ENCODE measurements at regions not wholly inside any gene's neighbourhood (a gene's known extent, or its start where the extent isn't known, plus 50 kb on each side); places are given as distances from the start of the nearest gene placed in this dataset.
A peak's percentile ranks its signal among the peaks of the same experiment; 100 is the strongest.

DNA sequence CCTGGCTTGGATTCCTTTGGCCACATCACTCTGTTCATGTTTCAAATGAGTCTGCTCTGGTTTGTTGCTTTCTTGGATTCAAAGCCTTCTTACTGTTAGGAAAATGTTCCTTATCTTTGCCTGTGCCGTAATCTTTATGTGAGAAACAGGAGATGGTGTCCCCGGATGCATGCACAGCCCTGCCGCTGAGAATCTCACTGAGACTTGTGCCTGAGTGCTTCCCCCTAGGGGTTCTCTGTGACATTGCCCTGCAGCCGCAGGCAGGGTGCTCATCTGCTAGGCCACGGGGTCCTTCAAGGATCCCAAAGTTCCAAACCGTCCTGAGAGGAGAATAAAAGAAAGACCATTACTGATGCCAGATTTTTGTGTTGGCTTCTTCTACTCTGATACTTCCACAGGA lies 81.4 kb upstream of the ANKRD55 start:
- ChIA-PET CTCF (no interaction called here), POLR2A (interaction anchor here (1.5 kb wide), 1 partner anchor 13 kb away, joined by 5 read pairs; no protein-coding TSS in a partner anchor)
- H3K4me1 ChIP-seq (ENCODE audit: insufficient read depth, low read length), result peaks cover 12% of the 10 kb centered on the region
- H3K9me3 Mint-ChIP-seq, result no peaks in the 10 kb centered on the region
- no peaks in the 10 kb centered on the region for H3K9me3 ChIP-seq (ENCODE audit: control insufficient read depth in 1 of 2, insufficient read depth in 1 of 2, low read length in 2 of 2)
- no peaks in the 10 kb centered on the region for H3K36me3 Mint-ChIP-seq (ENCODE audit: low read depth)
- no peak overlapping the region for H3K4me3 ChIP-seq (ENCODE audit: low read length)
- DNase-seq (peak in 8 of 14 experiments; percentile 15 to 67 (median 38)), ATAC-seq (ENCODE audit: poor library complexity) (peak; percentile 44)
- TF ChIP-seq, protein P1, sequence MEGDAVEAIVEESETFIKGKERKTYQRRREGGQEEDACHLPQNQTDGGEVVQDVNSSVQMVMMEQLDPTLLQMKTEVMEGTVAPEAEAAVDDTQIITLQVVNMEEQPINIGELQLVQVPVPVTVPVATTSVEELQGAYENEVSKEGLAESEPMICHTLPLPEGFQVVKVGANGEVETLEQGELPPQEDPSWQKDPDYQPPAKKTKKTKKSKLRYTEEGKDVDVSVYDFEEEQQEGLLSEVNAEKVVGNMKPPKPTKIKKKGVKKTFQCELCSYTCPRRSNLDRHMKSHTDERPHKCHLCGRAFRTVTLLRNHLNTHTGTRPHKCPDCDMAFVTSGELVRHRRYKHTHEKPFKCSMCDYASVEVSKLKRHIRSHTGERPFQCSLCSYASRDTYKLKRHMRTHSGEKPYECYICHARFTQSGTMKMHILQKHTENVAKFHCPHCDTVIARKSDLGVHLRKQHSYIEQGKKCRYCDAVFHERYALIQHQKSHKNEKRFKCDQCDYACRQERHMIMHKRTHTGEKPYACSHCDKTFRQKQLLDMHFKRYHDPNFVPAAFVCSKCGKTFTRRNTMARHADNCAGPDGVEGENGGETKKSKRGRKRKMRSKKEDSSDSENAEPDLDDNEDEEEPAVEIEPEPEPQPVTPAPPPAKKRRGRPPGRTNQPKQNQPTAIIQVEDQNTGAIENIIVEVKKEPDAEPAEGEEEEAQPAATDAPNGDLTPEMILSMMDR (IDR thresholded peaks at IDR 0.05), result peak; percentile 27
- H3K27ac ChIP-seq (ENCODE audit: low read depth in 1 of 2, low read length in 2 of 2), result no peak overlapping the region
- no peaks in the 10 kb centered on the region for H3K27me3 ChIP-seq (ENCODE audit: control insufficient read depth in 1 of 2, insufficient read depth in 2 of 2, low read length in 2 of 2)
- no peaks in the 10 kb centered on the region for H3K27me3 Mint-ChIP-seq
- intact Hi-C loops (cut with DNase I, micrococcal nuclease), result no loop called here
- H3K36me3 ChIP-seq (ENCODE audit: insufficient read depth, low read length), result no peaks in the 10 kb centered on the region
- H3K4me1 Mint-ChIP-seq (ENCODE audit: low read depth), result peaks cover 34% of the 10 kb centered on the region
- H3K4me3 Mint-ChIP-seq, result no peak overlapping the region
- H3K27ac Mint-ChIP-seq, result no peak overlapping the region

- Mint-ChIP-seq H3K36me3 (ENCODE audit: low read depth) (no peaks in the 10 kb centered on the region), H3K27me3 (no peaks in the 10 kb centered on the region), H3K4me3 (no peak overlapping the region), H3K9me3 (no peaks in the 10 kb centered on the region), H3K4me1 (ENCODE audit: low read depth) (peaks cover 34% of the 10 kb centered on the region), H3K27ac (no peak overlapping the region)
- no peaks in the 10 kb centered on the region for H3K9me3 ChIP-seq (ENCODE audit: control insufficient read depth in 1 of 2, insufficient read depth in 1 of 2, low read length in 2 of 2)
- H3K27me3 ChIP-seq (ENCODE audit: control insufficient read depth in 1 of 2, insufficient read depth in 2 of 2, low read length in 2 of 2), result no peaks in the 10 kb centered on the region
- ChIA-PET CTCF (no interaction called here), POLR2A (interaction anchor here (1.5 kb wide), 1 partner anchor 14 kb away, joined by 5 read pairs; no protein-coding TSS in a partner anchor)
- ATAC-seq (ENCODE audit: poor library complexity) (no peak), DNase-seq (no peak)
- TF ChIP-seq, protein P1 (IDR thresholded peaks at IDR 0.05), result no peak
- intact Hi-C loops (cut with DNase I, micrococcal nuclease), result no loop called here
- no peaks in the 10 kb centered on the region for H3K36me3 ChIP-seq (ENCODE audit: insufficient read depth, low read length)
- no peak overlapping the region for H3K27ac ChIP-seq (ENCODE audit: low read depth in 1 of 2, low read length in 2 of 2)
- H3K4me1 ChIP-seq (ENCODE audit: insufficient read depth, low read length), result peaks cover 12% of the 10 kb centered on the region
- no peak overlapping the region for H3K4me3 ChIP-seq (ENCODE audit: low read length)
These were observed 80.5 kb upstream of the ANKRD55 start for GRCh38 chr5:56313596-56313995.

DNA sequence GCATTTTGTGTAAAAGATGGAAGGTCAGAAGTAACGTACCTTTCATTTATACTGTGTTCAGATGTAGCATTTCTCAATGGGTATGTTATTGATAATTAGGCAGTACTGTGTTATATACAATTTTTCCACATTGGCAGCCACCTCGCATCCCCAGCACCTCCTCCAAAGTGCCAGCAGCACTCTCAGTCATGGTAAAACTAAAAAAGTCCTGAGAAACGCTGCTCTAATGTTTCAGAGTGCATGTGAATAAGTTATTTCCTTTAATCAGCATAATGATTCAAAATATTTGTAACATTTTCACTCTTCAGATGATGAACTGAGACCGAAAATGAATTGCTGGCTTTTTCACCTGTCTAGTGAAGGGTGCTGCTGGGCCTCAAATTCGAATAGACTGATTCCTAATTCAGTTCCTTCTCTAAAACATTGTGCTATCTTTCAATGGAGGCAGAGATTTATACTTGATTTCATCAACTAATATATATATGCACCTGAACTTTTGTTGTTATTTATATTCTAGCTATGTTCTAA lies 79.9 kb upstream of the ANKRD55 start:
- H3K36me3 Mint-ChIP-seq (ENCODE audit: low read depth), result no peaks in the 10 kb centered on the region
- no peaks in the 10 kb centered on the region for H3K27me3 Mint-ChIP-seq
- DNase-seq (no peak), ATAC-seq (ENCODE audit: poor library complexity) (no peak)
- no peak overlapping the region for H3K27ac Mint-ChIP-seq
- peaks cover 33% of the 10 kb centered on the region for H3K4me1 Mint-ChIP-seq (ENCODE audit: low read depth)
- Histone ChIP-seq H3K27ac (ENCODE audit: low read depth in 1 of 2, low read length in 2 of 2) (no peak overlapping the region), H3K27me3 (ENCODE audit: control insufficient read depth in 1 of 2, insufficient read depth in 2 of 2, low read length in 2 of 2) (no peaks in the 10 kb centered on the region), H3K4me1 (ENCODE audit: insufficient read depth, low read length) (peaks cover 8% of the 10 kb centered on the region), H3K36me3 (ENCODE audit: insufficient read depth, low read length) (no peaks in the 10 kb centered on the region), H3K9me3 (ENCODE audit: control insufficient read depth in 1 of 2, insufficient read depth in 1 of 2, low read length in 2 of 2) (no peaks in the 10 kb centered on the region), H3K4me3 (ENCODE audit: low read length) (no peak overlapping the region)
- CTCF ChIA-PET, result no interaction called here
- H3K4me3 Mint-ChIP-seq, result no peak overlapping the region
- TF ChIP-seq, protein P1 (IDR thresholded peaks at IDR 0.05), result no peak
- intact Hi-C loops (cut with DNase I, micrococcal nuclease), result no loop called here
- POLR2A ChIA-PET, result interaction anchor here (1.5 kb wide), 1 partner anchor 15 kb away, joined by 5 read pairs; no protein-coding TSS in a partner anchor
- no peaks in the 10 kb centered on the region for H3K9me3 Mint-ChIP-seq

Measured in CD4-positive, alpha-beta T cell (primary cell).